NB4 (cell line): ENCODE measurements at regions not wholly inside any gene's neighbourhood (a gene's known extent, or its start where the extent isn't known, plus 50 kb on each side); places are given as distances from the start of the nearest gene placed in this dataset.

Experiments
- CTCF ChIP-seq: IDR thresholded peaks from one replicate; pipeline ENCODE4 v1.5.1; 2012; ENCODE audit warnings: low read depth, low read length
- MAX ChIP-seq: IDR thresholded peaks from 2 replicates; pipeline ENCODE4 v1.6.1; 2011; ENCODE audit warnings: low read depth, low read length

GRCh38 chr7:26451997-26452396 is 160.3 kb downstream of the SNX10 start:
- TF ChIP-seq CTCF = no peak
- no peak for TF ChIP-seq MAX
